HCT116 (cell line): ENCODE measurements at regions not wholly inside any gene's neighbourhood (a gene's known extent, or its start where the extent isn't known, plus 50 kb on each side); places are given as distances from the start of the nearest gene placed in this dataset.

Experiments used
- ATAC-seq: fragments of 200-7000 bp; cut with Tn5 transposase; 2 replicates; pipeline ENCODE4 v1.9.1; 2020; ENCODE audit warnings: mild to moderate bottlenecking, moderate library complexity
- BruUV-seq: library from RNA; stranded (reverse); fragments of 400-500 nt; replicated peaks from 2 replicates; lab custom pipeline; 2021; lab: Mats Ljungman, UMichigan
- CTCF ChIA-PET: fragments of 300-600 bp; sonication (Branson Sonifier 250); formaldehyde crosslinking; loops from one replicate; lab custom pipeline; 2021; ENCODE audit warnings: antibody characterized with exemption; lab: Charles Lee
- POLR2A ChIA-PET: fragments of 300-600, 350-600 bp; sonication (Branson Sonifier 250); formaldehyde crosslinking; loops from one replicate; lab custom pipeline; 2021; ENCODE audit warnings: antibody characterized with exemption; lab: Charles Lee
- RAD21 ChIA-PET, 2 experiments: fragments of 300-600 bp; sonication (Branson Sonifier 250); formaldehyde crosslinking; loops; one replicate each; lab custom pipeline; 2023; ENCODE audit warnings: low total read pairs in 2 of 2; ENCODE audit not compliant: uncharacterized antibody in 2 of 2, unreplicated experiment in 2 of 2, low non-redundant PET in 1 of 2; lab: Charles Lee
- DNase-seq: peaks from one replicate; pipeline ENCODE4 v3.0.0-alpha.2; 2010; ENCODE audit warnings: low read depth, low spot score
- H2AFZ ChIP-seq: fragments of 200-600 bp; shearing (Covaris generic), sonication (generic); 2 replicates; pipeline ENCODE4 v1.6.1; 2017; ENCODE audit warnings: low read depth, mixed run types, mixed read lengths, antibody characterized with exemption, low read length; ENCODE audit not compliant: poor library complexity, severe bottlenecking
- H3K27ac ChIP-seq: 2 replicates; pipeline ENCODE4 v1.5.1; 2012; ENCODE audit warnings: low read depth, low read length
- H3K27me3 ChIP-seq: fragments of 200-600 bp; sonication (generic); 2 replicates; pipeline ENCODE4 v1.6.1; 2016; ENCODE audit warnings: mixed run types, low read length, mixed read lengths; ENCODE audit not compliant: insufficient read depth
- H3K36me3 ChIP-seq, 2 experiments: fragments of 200-500 bp in 1 of 2; fragments of 200-600 bp in 1 of 2; sonication (Bioruptor generic) in 1 of 2; sonication (generic) in 1 of 2; 2 replicates each; pipeline versions ENCODE4 v1.5.1 to v1.6.1; 2014 to 2016; ENCODE audit warnings: low read length in 2 of 2, inconsistent platforms in 1 of 2, mixed read lengths in 1 of 2, mixed run types in 1 of 2; ENCODE audit not compliant: insufficient read depth in 2 of 2, control insufficient read depth in 1 of 2
- H3K4me1 ChIP-seq, 2 experiments: fragments of 200-600 bp in 1 of 2; sonication (generic) in 1 of 2; 2 replicates each; pipeline versions ENCODE4 v1.5.1 to v1.6.1; 2012 to 2017; ENCODE audit warnings: low read length in 2 of 2, inconsistent platforms in 1 of 2, mild to moderate bottlenecking in 1 of 2, mixed read lengths in 1 of 2, mixed run types in 1 of 2, moderate library complexity in 1 of 2; ENCODE audit not compliant: insufficient read depth in 2 of 2, control insufficient read depth in 1 of 2
- H3K4me2 ChIP-seq: fragments of 200-600 bp; sonication (generic); 2 replicates; pipeline ENCODE4 v1.6.1; 2017; ENCODE audit warnings: mixed run types, low read length, mixed read lengths
- H3K4me3 ChIP-seq, 2 experiments: fragments of 200-600 bp in 1 of 2; sonication (generic) in 1 of 2; replicated peaks in 1 of 2; 2 replicates each; pipeline ENCODE4 v1.5.1; 2011 to 2016; ENCODE audit warnings: low read length in 2 of 2, control low read depth in 1 of 2, low read depth in 1 of 2, mild to moderate bottlenecking in 1 of 2, mixed read lengths in 1 of 2, mixed run types in 1 of 2
- H3K79me2 ChIP-seq: fragments of 200-600 bp; sonication (generic); 2 replicates; pipeline ENCODE4 v1.6.1; 2017; ENCODE audit warnings: mild to moderate bottlenecking, mixed run types, low read length, moderate library complexity, mixed read lengths; ENCODE audit not compliant: insufficient read depth
- H3K9ac ChIP-seq: fragments of 200-600 bp; sonication (generic); 2 replicates; pipeline ENCODE4 v1.6.1; 2016; ENCODE audit warnings: low read length, mixed read lengths
- H3K9me2 ChIP-seq: fragments of 200-600 bp; sonication (generic), shearing (Covaris generic); 2 replicates; pipeline ENCODE4 v1.6.1; 2017; ENCODE audit warnings: mixed run types, mild to moderate bottlenecking, moderate library complexity; ENCODE audit not compliant: insufficient read depth
- H3K9me3 ChIP-seq, 2 experiments: fragments of 200-500 bp in 1 of 2; fragments of 200-600 bp in 1 of 2; sonication (Bioruptor generic) in 1 of 2; sonication (generic) in 1 of 2; 2 replicates each; pipeline ENCODE4 v1.6.1; 2014 to 2017; ENCODE audit warnings: low read length in 2 of 2, mixed read lengths in 2 of 2, inconsistent platforms in 1 of 2, low read depth in 1 of 2, mild to moderate bottlenecking in 1 of 2, mixed run types in 1 of 2, moderate library complexity in 1 of 2; ENCODE audit not compliant: control insufficient read depth in 1 of 2, insufficient read depth in 1 of 2
- H4K20me1 ChIP-seq: fragments of 200-600 bp; sonication (generic), shearing (Covaris generic); 2 replicates; pipeline ENCODE4 v1.6.1; 2017; ENCODE audit warnings: mixed run types, mild to moderate bottlenecking, moderate library complexity; ENCODE audit not compliant: insufficient read depth
- CBX3 ChIP-seq: IDR thresholded peaks from 2 replicates; pipeline ENCODE4 v1.6.1; 2012; ENCODE audit warnings: low read depth
- CEBPB ChIP-seq: IDR thresholded peaks from 2 replicates; pipeline ENCODE4 v1.6.1; 2012; ENCODE audit warnings: low read depth
- EGR1 ChIP-seq: IDR thresholded peaks from 2 replicates; pipeline ENCODE4 v1.6.1; 2012; ENCODE audit warnings: low read depth
- ELF1 ChIP-seq: IDR thresholded peaks from 2 replicates; pipeline ENCODE4 v1.6.1; 2012; ENCODE audit warnings: low read depth, borderline replicate concordance
- EZH2 ChIP-seq: fragments of 200-600 bp; sonication (generic); IDR thresholded peaks from 2 replicates; pipeline ENCODE4 v1.6.1; 2017; ENCODE audit warnings: antibody characterized with exemption, mixed run types
- EZH2phosphoT487 ChIP-seq: fragments of 200-600 bp; IDR thresholded peaks from 2 replicates; pipeline ENCODE4 v1.6.1; 2018; ENCODE audit warnings: antibody characterized with exemption, borderline replicate concordance
- FOSL1 ChIP-seq: IDR thresholded peaks from 2 replicates; pipeline ENCODE4 v1.6.1; 2012; ENCODE audit warnings: low read depth
- POLR2AphosphoS5 ChIP-seq: IDR thresholded peaks from 2 replicates; pipeline ENCODE4 v1.6.1; 2011; ENCODE audit warnings: mild to moderate bottlenecking, low read depth, low read length, moderate library complexity
- SIN3A ChIP-seq: IDR thresholded peaks from 2 replicates; pipeline ENCODE4 v1.6.1; 2012; ENCODE audit warnings: low read depth
- SP1 ChIP-seq: IDR thresholded peaks from 2 replicates; pipeline ENCODE4 v1.6.1; 2012; ENCODE audit warnings: low read depth
- TCF7L2 ChIP-seq: IDR thresholded peaks from 2 replicates; pipeline ENCODE4 v1.7.0; 2011; ENCODE audit warnings: borderline replicate concordance, inconsistent platforms; ENCODE audit not compliant: insufficient read depth, insufficient read length; ENCODE audit errors: extremely low read depth
- ZNF274 ChIP-seq: fragments of 200-500 bp; sonication (Bioruptor generic); IDR thresholded peaks from 2 replicates; pipeline ENCODE4 v1.6.1; 2014; ENCODE audit warnings: mild to moderate bottlenecking, low read depth, low read length, inconsistent platforms
- intact Hi-C: fragments of 100-400 bp; cut with micrococcal nuclease; formaldehyde crosslinking; loops from 2 replicates; pipeline ENCODE4 v1.10.0; 2022
- TF ChIP-seq, protein P1 (sequence below), 3 experiments: fragments of 200-600 bp in 1 of 3; sonication (generic) in 1 of 3; IDR thresholded peaks in 2 of 3; conservative IDR thresholded peaks in 1 of 3; 2 replicates each; pipeline ENCODE4 v1.5.1; 2012 to 2017; ENCODE audit warnings: low read depth in 2 of 3, low read length in 2 of 3, antibody characterized with exemption in 1 of 3, borderline replicate concordance in 1 of 3, control low read depth in 1 of 3, mild to moderate bottlenecking in 1 of 3, mixed read lengths in 1 of 3, mixed run types in 1 of 3, moderate library complexity in 1 of 3; ENCODE audit not compliant: insufficient read depth in 1 of 3
- TF ChIP-seq, protein P2 (sequence below): IDR thresholded peaks from 2 replicates; pipeline ENCODE4 v1.6.1; 2012
- TF ChIP-seq, protein P3 (sequence below): IDR thresholded peaks from 2 replicates; pipeline ENCODE4 v1.6.1; 2011; ENCODE audit warnings: mild to moderate bottlenecking, low read length, moderate library complexity; ENCODE audit not compliant: insufficient replicate concordance; ENCODE audit errors: extremely low read depth
- TF ChIP-seq, protein P4 (sequence below): IDR thresholded peaks from 2 replicates; pipeline ENCODE4 v1.6.1; 2012

DNA sequence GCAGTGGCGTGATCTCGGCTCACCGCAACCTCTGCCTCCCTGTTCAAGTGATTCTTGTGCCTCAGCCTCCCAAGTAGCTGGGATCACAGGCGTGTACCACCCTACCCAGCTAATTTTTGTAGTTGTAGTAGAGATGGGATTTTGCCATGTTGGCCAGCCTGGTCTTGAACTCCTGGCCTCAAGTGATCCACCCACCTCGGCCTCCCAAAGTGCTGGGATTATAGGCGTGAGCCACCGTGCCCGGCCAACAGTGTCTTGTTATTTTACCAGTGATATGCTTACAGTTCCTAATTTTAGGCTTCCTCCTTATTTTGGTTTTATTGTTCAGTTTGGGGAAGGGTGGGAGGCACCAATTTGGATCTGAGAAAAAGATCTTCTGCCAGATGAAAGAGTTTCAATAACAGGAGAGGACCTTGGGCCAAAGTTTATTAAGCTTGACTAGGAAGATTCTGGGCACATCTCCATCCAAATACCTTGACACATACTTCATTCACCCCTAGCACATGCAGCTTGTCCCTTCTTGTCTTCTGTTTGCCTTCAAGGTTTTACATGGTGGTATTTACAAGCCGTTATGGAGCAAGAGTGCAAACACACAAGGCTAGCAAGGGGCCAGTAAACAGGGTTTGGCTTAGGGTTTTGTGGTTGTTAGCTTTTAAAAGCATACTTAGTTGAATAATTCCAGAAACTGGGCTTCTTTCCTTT lies 168.1 kb upstream of the DMRT1 start (continued):
- TF ChIP-seq EZH2phosphoT487 (no peak), CBX3 (no peak), ZNF274 (no peak), CEBPB (no peak), POLR2AphosphoS5 (no peak)

DNA sequence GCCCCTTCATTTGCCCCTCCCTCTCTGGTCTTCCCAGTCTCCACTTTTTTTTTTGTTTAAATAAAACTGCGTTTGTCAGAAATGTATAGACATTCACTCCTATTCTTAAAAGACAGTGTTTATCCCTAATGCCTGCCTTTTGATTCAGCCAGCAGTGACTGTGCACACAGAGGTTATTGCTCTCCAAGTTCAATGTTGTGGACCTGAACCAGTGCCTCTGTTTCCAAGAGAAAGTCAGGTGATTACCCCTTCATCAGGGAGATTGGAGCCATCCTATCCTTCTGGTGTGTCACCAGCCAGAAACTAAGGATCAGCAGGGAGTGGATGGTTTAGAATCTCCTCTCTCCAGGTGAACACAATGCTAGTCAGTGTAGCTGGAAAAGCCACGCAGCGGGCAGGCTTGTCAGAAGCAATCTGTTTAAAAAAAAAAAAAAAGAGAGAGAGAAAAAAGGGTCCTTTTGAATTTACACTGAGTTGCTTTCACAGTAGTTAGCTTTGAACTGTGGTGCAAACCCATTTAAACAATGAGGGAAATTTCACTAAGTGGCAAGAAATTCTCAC lies 167.5 kb upstream of the DMRT1 start:
- no peak overlapping the region for H3K4me2 ChIP-seq
- H3K9me3 ChIP-seq, result no peaks in the 10 kb centered on the region
- H3K79me2 ChIP-seq, result no peaks in the 10 kb centered on the region
- no peak overlapping the region for H3K9ac ChIP-seq
- no TSS peak for BruUV-seq
- no peak overlapping the region for H3K27ac ChIP-seq
- intact Hi-C loops, result no loop called here
- no peaks in the 10 kb centered on the region for H3K9me2 ChIP-seq
- CTCF ChIA-PET, result no interaction called here
- no peak overlapping the region for H2AFZ ChIP-seq
- H3K4me1 ChIP-seq, result no peaks in the 10 kb centered on the region
- H3K27me3 ChIP-seq, result no peaks in the 10 kb centered on the region
- no peak for DNase-seq
- H4K20me1 ChIP-seq, result no peaks in the 10 kb centered on the region
- ATAC-seq, result no peak
- RAD21 ChIA-PET, result no interaction called here
- POLR2A ChIA-PET, result no interaction called here
- H3K36me3 ChIP-seq, result no peaks in the 10 kb centered on the region
- no peak overlapping the region for H3K4me3 ChIP-seq
- TF ChIP-seq EZH2phosphoT487 (no peak), EZH2 (no peak), EGR1 (no peak), TCF7L2 (no peak), SIN3A (no peak), FOSL1 (no peak), ELF1 (no peak), ZNF274 (no peak), SP1 (no peak), POLR2AphosphoS5 (no peak)
- TF ChIP-seq, protein P1, sequence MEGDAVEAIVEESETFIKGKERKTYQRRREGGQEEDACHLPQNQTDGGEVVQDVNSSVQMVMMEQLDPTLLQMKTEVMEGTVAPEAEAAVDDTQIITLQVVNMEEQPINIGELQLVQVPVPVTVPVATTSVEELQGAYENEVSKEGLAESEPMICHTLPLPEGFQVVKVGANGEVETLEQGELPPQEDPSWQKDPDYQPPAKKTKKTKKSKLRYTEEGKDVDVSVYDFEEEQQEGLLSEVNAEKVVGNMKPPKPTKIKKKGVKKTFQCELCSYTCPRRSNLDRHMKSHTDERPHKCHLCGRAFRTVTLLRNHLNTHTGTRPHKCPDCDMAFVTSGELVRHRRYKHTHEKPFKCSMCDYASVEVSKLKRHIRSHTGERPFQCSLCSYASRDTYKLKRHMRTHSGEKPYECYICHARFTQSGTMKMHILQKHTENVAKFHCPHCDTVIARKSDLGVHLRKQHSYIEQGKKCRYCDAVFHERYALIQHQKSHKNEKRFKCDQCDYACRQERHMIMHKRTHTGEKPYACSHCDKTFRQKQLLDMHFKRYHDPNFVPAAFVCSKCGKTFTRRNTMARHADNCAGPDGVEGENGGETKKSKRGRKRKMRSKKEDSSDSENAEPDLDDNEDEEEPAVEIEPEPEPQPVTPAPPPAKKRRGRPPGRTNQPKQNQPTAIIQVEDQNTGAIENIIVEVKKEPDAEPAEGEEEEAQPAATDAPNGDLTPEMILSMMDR (IDR thresholded peaks at IDR 0.05 in 2 of 3, conservative IDR thresholded peaks at IDR 0.05 in 1 of 3; ENCODE audit: borderline replicate concordance in 1 of 3, insufficient read depth in 1 of 3, low read depth in 2 of 3, low read length in 2 of 3), result no peak
- TF ChIP-seq, protein P2, sequence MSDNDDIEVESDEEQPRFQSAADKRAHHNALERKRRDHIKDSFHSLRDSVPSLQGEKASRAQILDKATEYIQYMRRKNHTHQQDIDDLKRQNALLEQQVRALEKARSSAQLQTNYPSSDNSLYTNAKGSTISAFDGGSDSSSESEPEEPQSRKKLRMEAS, result no peak
- TF ChIP-seq, protein P3, sequence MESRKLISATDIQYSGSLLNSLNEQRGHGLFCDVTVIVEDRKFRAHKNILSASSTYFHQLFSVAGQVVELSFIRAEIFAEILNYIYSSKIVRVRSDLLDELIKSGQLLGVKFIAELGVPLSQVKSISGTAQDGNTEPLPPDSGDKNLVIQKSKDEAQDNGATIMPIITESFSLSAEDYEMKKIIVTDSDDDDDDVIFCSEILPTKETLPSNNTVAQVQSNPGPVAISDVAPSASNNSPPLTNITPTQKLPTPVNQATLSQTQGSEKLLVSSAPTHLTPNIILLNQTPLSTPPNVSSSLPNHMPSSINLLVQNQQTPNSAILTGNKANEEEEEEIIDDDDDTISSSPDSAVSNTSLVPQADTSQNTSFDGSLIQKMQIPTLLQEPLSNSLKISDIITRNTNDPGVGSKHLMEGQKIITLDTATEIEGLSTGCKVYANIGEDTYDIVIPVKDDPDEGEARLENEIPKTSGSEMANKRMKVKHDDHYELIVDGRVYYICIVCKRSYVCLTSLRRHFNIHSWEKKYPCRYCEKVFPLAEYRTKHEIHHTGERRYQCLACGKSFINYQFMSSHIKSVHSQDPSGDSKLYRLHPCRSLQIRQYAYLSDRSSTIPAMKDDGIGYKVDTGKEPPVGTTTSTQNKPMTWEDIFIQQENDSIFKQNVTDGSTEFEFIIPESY, result no peak
- TF ChIP-seq, protein P4, sequence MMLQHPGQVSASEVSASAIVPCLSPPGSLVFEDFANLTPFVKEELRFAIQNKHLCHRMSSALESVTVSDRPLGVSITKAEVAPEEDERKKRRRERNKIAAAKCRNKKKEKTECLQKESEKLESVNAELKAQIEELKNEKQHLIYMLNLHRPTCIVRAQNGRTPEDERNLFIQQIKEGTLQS, result no peak
